ENCODE measurements at regions not wholly inside any gene's neighbourhood (a gene's known extent, or its start where the extent isn't known, plus 50 kb on each side); places are given as distances from the start of the nearest gene placed in this dataset.

DNA sequence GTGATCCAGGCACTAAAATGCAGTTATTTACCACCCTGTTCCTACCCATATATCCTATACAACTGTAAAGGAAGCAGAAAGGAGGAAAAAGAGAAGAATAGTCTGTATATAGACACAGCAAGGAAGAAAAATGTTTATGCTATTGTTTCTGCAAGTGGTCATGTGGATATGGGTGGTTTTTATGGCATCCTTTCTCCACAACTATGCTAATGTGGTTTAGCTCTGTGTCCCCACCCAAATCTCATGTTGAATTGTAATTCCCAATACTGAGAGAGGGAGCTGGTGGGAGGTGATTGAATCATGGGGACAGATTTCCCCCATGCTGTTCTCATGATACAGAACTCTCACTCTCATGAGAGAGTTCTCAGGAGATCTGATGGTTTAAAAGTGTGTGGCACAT, 439.8 kb downstream of the ZSWIM6 start:
- TF ChIP-seq CTCF (IDR thresholded peaks at IDR 0.05; ENCODE audit: borderline replicate concordance, extremely low read depth, low read length, poor library complexity, severe bottlenecking): no peak
- TF ChIP-seq EZH2 (IDR thresholded peaks at IDR 0.05; ENCODE audit: borderline replicate concordance, low read depth, low read length, severe bottlenecking): no peak
